ENCODE measurements at regions not wholly inside any gene's neighbourhood (a gene's known extent, or its start where the extent isn't known, plus 50 kb on each side); places are given as distances from the start of the nearest gene placed in this dataset.

DNA sequence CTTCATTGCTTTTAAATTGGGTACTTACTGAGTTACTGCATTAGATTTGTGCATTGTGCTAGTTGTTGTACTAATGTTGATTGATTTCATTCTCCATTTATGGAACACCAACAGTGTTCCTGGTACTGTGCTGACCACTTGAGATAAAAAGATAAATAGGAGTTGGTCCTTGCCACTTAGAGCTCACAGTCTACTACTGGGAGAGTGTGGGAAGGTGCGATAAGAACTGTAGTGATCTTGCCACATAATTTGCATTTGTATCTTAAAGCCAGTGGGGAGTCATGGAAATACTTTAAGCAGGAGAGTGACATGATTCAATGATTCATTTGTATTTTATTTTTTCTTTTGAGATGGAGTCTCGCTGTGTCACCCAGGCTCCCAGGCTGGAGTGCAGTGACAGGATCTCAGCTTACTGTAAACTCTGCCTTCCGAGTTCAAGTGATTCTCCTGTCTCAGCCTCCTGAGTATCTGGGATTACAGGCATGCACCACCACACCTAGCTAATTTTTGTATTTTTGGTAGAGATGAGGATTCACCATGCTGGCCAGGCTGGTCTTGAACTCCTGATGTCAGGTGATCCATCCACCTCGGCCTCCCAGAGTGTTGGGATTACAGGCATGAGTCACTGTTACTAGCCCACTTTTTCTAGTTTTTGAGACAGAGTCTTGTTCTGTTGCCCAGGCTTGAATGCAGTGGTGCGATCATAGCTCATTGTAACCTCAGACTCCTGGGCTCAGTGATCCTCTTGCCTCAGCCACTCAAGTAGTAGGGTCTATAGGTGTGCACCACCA lies 51.2 kb upstream of the TMEM248 start:
- TF ChIP-seq, protein P1, sequence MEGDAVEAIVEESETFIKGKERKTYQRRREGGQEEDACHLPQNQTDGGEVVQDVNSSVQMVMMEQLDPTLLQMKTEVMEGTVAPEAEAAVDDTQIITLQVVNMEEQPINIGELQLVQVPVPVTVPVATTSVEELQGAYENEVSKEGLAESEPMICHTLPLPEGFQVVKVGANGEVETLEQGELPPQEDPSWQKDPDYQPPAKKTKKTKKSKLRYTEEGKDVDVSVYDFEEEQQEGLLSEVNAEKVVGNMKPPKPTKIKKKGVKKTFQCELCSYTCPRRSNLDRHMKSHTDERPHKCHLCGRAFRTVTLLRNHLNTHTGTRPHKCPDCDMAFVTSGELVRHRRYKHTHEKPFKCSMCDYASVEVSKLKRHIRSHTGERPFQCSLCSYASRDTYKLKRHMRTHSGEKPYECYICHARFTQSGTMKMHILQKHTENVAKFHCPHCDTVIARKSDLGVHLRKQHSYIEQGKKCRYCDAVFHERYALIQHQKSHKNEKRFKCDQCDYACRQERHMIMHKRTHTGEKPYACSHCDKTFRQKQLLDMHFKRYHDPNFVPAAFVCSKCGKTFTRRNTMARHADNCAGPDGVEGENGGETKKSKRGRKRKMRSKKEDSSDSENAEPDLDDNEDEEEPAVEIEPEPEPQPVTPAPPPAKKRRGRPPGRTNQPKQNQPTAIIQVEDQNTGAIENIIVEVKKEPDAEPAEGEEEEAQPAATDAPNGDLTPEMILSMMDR (IDR thresholded peaks at IDR 0.05; ENCODE audit: insufficient read depth, low read depth, low read length) = no peak
- no peak for TF ChIP-seq EZH2 (IDR thresholded peaks at IDR 0.05; ENCODE audit: insufficient read depth, low read length)
